K562 (cell line): ENCODE measurements at regions not wholly inside any gene's neighbourhood (a gene's known extent, or its start where the extent isn't known, plus 50 kb on each side); places are given as distances from the start of the nearest gene placed in this dataset.

Experiments
- ATAC-seq: fragments of 200-7000 bp; cut with Tn5 transposase; 3 replicates; pipeline ENCODE4 v1.9.1; 2020; ENCODE audit warnings: moderate library complexity
- BruUV-seq: library from RNA; stranded (reverse); fragments of 400-500 nt; replicated peaks from 2 replicates; lab custom pipeline; 2021; lab: Mats Ljungman, UMichigan
- CTCF ChIA-PET: fragments of 300-600 bp; formaldehyde crosslinking; extraction: SDS; loops from one replicate; lab custom pipeline; 2021; ENCODE audit warnings: low intra/inter-chr PET ratio; lab: Yijun Ruan, JAX
- POLR2A ChIA-PET: fragments of 300-600, 350-650 bp; sonication (Branson Sonifier 250); formaldehyde crosslinking; extraction: SDS; loops from one replicate; lab custom pipeline; 2021; ENCODE audit warnings: antibody characterized with exemption, inconsistent platforms; lab: Yijun Ruan, JAX
- DNase-seq, 4 experiments: peaks; one replicate each; pipeline versions ENCODE4 v3.0.0 to v3.0.0-alpha.2; 2011 to 2018; ENCODE audit warnings: low spot score in 3 of 4, mixed read lengths in 3 of 4; ENCODE audit errors: extremely low read depth in 1 of 4
- FAIRE-seq: peaks from 2 replicates; lab custom pipeline; 2011; peaks lifted over from hg19 to GRCh38; lab: Jason Lieb, UNC
- H2AFZ ChIP-seq: 2 replicates; pipeline ENCODE4 v1.6.0; 2011; ENCODE audit warnings: low read depth, low read length, control low read depth, inconsistent platforms
- H3K27ac ChIP-seq: fragments of 200-600 bp; 3 replicates; pipeline ENCODE4 v1.8.0; 2011; ENCODE audit warnings: low read depth, mild to moderate bottlenecking, control low read depth, inconsistent platforms, low read length, moderate library complexity, mixed read lengths; ENCODE audit errors: extremely low read depth
- H3K27me3 ChIP-seq, 2 experiments: fragments of 300-600 bp in 1 of 2; 2 replicates in 1 of 2; 3 replicates in 1 of 2; pipeline versions ENCODE4 v1.6.0 to v1.8.0; 2011; ENCODE audit warnings: inconsistent platforms in 2 of 2, low read length in 2 of 2, mild to moderate bottlenecking in 1 of 2, mixed read lengths in 1 of 2, moderate library complexity in 1 of 2; ENCODE audit not compliant: control insufficient read depth in 2 of 2, insufficient read depth in 2 of 2
- H3K36me3 ChIP-seq: fragments of 300-600 bp; 3 replicates; pipeline ENCODE4 v1.8.0; 2011; ENCODE audit warnings: mild to moderate bottlenecking, low read length, inconsistent platforms; ENCODE audit not compliant: control insufficient read depth, insufficient read depth
- H3K4me1 ChIP-seq, 2 experiments: fragments of 200-600 bp in 1 of 2; replicated peaks in 1 of 2; 2 replicates in 1 of 2; 3 replicates in 1 of 2; pipeline versions ENCODE4 v1.5.1 to v1.8.0; 2011; ENCODE audit warnings: inconsistent platforms in 2 of 2, low read length in 2 of 2, mild to moderate bottlenecking in 1 of 2, mixed read lengths in 1 of 2, moderate library complexity in 1 of 2; ENCODE audit not compliant: control insufficient read depth in 2 of 2, insufficient read depth in 2 of 2
- H3K4me2 ChIP-seq: 2 replicates; pipeline ENCODE4 v1.6.1; 2011; ENCODE audit warnings: low read length, control low read depth, inconsistent platforms, mixed read lengths; ENCODE audit not compliant: insufficient read depth
- H3K4me3 ChIP-seq: fragments of 200-600 bp; sonication (generic), shearing (Covaris generic); 2 replicates; pipeline ENCODE4 v1.5.1; 2016; ENCODE audit warnings: control low read depth, inconsistent platforms
- H3K79me2 ChIP-seq: fragments of 200-600 bp; 3 replicates; pipeline ENCODE4 v1.8.0; 2011; ENCODE audit warnings: low read length, inconsistent platforms; ENCODE audit not compliant: control insufficient read depth, insufficient read depth
- H3K9ac ChIP-seq, 2 experiments: 2 replicates each; pipeline versions ENCODE4 v1.6.0 to v1.6.1; 2011; ENCODE audit warnings: low read depth in 2 of 2, low read length in 2 of 2, control low read depth in 1 of 2, inconsistent platforms in 1 of 2, mild to moderate bottlenecking in 1 of 2, mixed read lengths in 1 of 2; ENCODE audit not compliant: insufficient read depth in 1 of 2
- H3K9me1 ChIP-seq: one replicate; pipeline ENCODE4 v1.6.0; 2011; ENCODE audit warnings: inconsistent platforms, mild to moderate bottlenecking, low read length, moderate library complexity; ENCODE audit not compliant: control insufficient read depth, insufficient read depth
- H3K9me3 ChIP-seq: replicated peaks from 2 replicates; pipeline ENCODE4 v1.5.1; 2011; ENCODE audit warnings: low read depth, low read length, inconsistent platforms; ENCODE audit not compliant: control insufficient read depth, insufficient read depth
- H4K20me1 ChIP-seq: replicated peaks from 2 replicates; pipeline ENCODE4 v1.6.1; 2011; ENCODE audit warnings: low read length, inconsistent platforms, mixed read lengths; ENCODE audit not compliant: control insufficient read depth, insufficient read depth
- DNMT1 ChIP-seq: fragments of 450-650 bp; IDR thresholded peaks from 2 replicates; pipeline ENCODE4 v1.6.1; 2016; ENCODE audit warnings: antibody characterized with exemption, mild to moderate bottlenecking
- ETS2 ChIP-seq: IDR thresholded peaks from 2 replicates; pipeline ENCODE4 v1.6.1; 2016; ENCODE audit warnings: borderline replicate concordance, missing genetic modification characterization, mild to moderate bottlenecking, moderate library complexity, missing compliant biosample characterization; ENCODE audit not compliant: poor library complexity, severe bottlenecking
- SAFB ChIP-seq: fragments of 200-400 bp; formaldehyde crosslinking; IDR thresholded peaks from 2 replicates; pipeline ENCODE4 v1.6.1; 2017; ENCODE audit warnings: low read depth, low read length, borderline replicate concordance
- SPI1 ChIP-seq: IDR thresholded peaks from 2 replicates; pipeline ENCODE4 v1.6.1; 2011; ENCODE audit warnings: low read depth, low read length, control low read depth, borderline replicate concordance
- WGBS: fragments of 100-300 bp; shearing (Covaris generic); methylation state at CpG from one replicate; pipeline ENCODE4 v1.1.6; 2016; ENCODE audit warnings: low coverage, mixed read lengths; ENCODE audit not compliant: insufficient coverage; ENCODE audit errors: missing lambda C conversion rate; 5-methylcytosine and 5-hydroxymethylcytosine counted together
- in situ Hi-C: fragments of 300-500 bp; cut with MboI; formaldehyde crosslinking; loops from 4 replicates; pipeline ENCODE4 v1.15.0; 2018; ENCODE audit warnings: inconsistent platforms, mixed read lengths
- intact Hi-C: fragments of 100-400 bp; cut with micrococcal nuclease; formaldehyde crosslinking; loops from 2 replicates; pipeline ENCODE4 v1.14.2; 2022

GRCh38 chr2:23285091-23285800 is 99.7 kb upstream of the KLHL29 start:
- H3K27ac ChIP-seq, result no peak overlapping the region
- WGBS, result 0% methylated on average over 1 of the region's 1 CpG
- no peaks in the 10 kb centered on the region for H3K9me1 ChIP-seq
- no peaks in the 10 kb centered on the region for H3K79me2 ChIP-seq
- TF ChIP-seq DNMT1, result no peak
- TF ChIP-seq SPI1, result no peak
- no peak for TF ChIP-seq SAFB
- TF ChIP-seq ETS2 (tag), result no peak
- H3K4me3 ChIP-seq, result no peak overlapping the region
- no peak overlapping the region for H3K4me2 ChIP-seq
- H2AFZ ChIP-seq, result no peak overlapping the region
- H3K9ac ChIP-seq, result no peak overlapping the region
- in situ Hi-C loops, result no loop called here
- no peaks in the 10 kb centered on the region for H3K27me3 ChIP-seq
- H3K36me3 ChIP-seq, result no peaks in the 10 kb centered on the region
- no peak for FAIRE-seq
- no peak for ATAC-seq
- intact Hi-C loops, result no loop called here
- no peaks in the 10 kb centered on the region for H4K20me1 ChIP-seq
- DNase-seq, result no peak
- POLR2A ChIA-PET, result interaction anchor here (0.7 kb wide), 1 partner anchor 11 kb away, joined by 4 read pairs; no protein-coding TSS in a partner anchor
- CTCF ChIA-PET, result no interaction called here
- no peaks in the 10 kb centered on the region for H3K9me3 ChIP-seq
- no TSS peak for BruUV-seq
- no peaks in the 10 kb centered on the region for H3K4me1 ChIP-seq
